Skeletal muscle satellite cell (primary cell): ENCODE measurements at regions not wholly inside any gene's neighbourhood (a gene's known extent, or its start where the extent isn't known, plus 50 kb on each side); places are given as distances from the start of the nearest gene placed in this dataset.

Experiments
- H3K27me3 ChIP-seq: 2 replicates; pipeline ENCODE4 v1.7.0; 2013; ENCODE audit warnings: low read length; ENCODE audit not compliant: control insufficient read depth, insufficient read depth
- H3K36me3 ChIP-seq: 2 replicates; pipeline ENCODE4 v1.7.0; 2013; ENCODE audit warnings: mild to moderate bottlenecking, control low read depth, low read length; ENCODE audit not compliant: insufficient read depth
- H3K4me1 ChIP-seq: 2 replicates; pipeline ENCODE4 v1.7.0; 2013; ENCODE audit warnings: low read length; ENCODE audit not compliant: control insufficient read depth, insufficient read depth
- H3K4me2 ChIP-seq: 2 replicates; pipeline ENCODE4 v1.7.0; 2013; ENCODE audit warnings: mild to moderate bottlenecking, low read length
- H3K4me3 ChIP-seq: 2 replicates; pipeline ENCODE4 v1.7.0; 2013; ENCODE audit warnings: low read length
- H3K9ac ChIP-seq: 2 replicates; pipeline ENCODE4 v1.7.0; 2013; ENCODE audit warnings: mild to moderate bottlenecking, low read depth, low read length, moderate library complexity
- H3K9me3 ChIP-seq: replicated peaks from 2 replicates; pipeline ENCODE4 v1.7.0; 2013; ENCODE audit warnings: mild to moderate bottlenecking, control low read depth, low read length

DNA sequence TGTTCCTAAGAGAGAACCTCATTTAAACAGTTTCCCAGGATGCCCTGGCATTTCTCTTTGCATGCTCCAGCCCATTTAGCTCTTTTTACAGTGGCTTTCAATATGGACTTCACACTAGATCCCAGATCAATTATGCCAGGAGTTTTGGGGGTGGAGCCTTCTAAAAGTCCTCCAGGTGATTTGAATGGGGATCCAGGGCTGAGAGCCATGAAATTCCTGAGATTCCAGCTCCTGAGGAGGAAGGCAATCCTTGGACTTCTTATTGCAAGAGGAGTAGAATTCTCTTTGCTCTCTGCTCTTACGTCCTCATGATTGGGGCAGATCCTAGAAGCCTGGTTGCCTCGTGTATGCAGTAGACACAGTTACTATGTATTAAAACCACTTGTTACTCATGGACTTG, 184.2 kb downstream of the DHX35 start:
- Histone ChIP-seq H3K4me1 (no peaks in the 10 kb centered on the region), H3K9me3 (no peaks in the 10 kb centered on the region), H3K27me3 (no peaks in the 10 kb centered on the region), H3K4me2 (no peak overlapping the region), H3K36me3 (no peaks in the 10 kb centered on the region), H3K9ac (no peak overlapping the region), H3K4me3 (no peak overlapping the region)

DNA sequence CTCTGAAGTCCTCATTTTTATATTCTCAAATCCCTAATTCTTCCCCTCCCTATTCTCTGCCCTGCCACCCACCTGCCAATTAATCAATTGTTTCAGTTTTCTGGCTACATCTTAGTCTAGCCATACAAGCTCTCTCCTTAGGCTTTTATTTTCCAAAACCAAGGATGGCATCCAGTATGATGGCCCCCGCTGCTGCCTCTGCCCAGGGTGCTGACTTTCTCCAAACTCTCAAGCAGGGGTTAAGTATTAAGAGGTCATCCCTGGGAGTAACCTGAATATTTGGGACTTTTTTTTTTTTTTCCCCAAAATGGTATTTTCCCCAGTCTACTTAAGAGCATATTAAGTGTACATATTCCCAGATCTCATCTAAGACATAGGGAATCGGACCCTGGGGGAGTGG, 183.8 kb downstream of the DHX35 start:
- Histone ChIP-seq H3K4me3 (no peak overlapping the region), H3K27me3 (no peaks in the 10 kb centered on the region), H3K36me3 (no peaks in the 10 kb centered on the region), H3K9ac (no peak overlapping the region), H3K9me3 (no peaks in the 10 kb centered on the region), H3K4me1 (no peaks in the 10 kb centered on the region), H3K4me2 (no peak overlapping the region)

DNA sequence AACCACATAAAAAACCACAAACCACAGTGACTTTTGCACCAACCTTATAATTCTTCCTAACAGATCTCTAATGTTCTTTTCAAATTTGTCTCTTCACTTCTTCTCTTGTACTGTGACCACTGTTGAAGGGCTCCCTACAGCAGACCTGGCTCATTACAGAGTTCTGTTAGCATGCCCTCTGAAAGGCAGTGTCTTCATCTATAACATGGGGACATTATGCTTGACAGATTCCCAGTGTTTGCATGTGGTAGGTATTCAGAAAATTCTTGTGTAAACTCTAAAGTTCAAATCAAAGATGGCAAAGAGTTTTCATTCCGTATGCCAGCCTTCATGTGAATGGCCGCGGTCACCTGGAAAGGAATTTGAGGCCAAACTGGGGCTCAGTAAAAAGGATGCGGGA, 182.6 kb downstream of the DHX35 start:
- Histone ChIP-seq H3K36me3 (no peaks in the 10 kb centered on the region), H3K4me2 (no peak overlapping the region), H3K4me3 (no peak overlapping the region), H3K4me1 (no peaks in the 10 kb centered on the region), H3K9ac (no peak overlapping the region), H3K9me3 (no peaks in the 10 kb centered on the region), H3K27me3 (no peaks in the 10 kb centered on the region)

DNA sequence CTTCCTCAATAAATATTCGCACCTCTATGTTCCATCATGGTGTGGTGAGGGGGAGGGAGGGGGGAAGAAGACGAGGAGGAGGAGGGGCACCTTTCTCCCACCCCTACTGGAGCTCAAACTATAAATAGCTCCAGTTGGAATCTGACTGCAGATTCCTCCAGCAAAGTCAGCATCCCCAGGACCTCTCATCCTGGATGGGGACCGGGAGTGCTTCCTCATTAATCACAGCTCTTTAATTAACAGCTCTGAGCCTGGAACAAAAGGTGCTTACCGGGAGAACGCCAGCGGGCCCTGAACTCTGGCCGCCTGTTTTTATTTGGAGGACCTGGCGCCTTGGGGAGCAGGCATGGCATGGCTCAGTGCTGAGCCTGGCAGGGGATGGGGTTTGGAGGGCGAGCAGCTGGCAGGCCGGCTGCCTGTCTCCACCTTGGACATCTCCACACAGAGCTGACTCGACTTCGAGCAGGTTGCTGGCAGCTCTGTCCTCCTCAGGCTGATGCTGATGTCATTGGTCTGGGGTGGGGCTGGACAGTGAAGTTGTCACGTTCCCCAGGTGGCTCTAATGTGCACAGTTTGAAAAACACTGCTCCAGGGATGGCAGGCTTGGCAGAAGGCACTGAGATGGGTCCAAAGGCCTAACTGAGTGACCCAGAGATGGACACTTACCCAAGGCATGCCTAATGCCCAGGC, 180.4 kb downstream of the DHX35 start:
- no peaks in the 10 kb centered on the region for H3K27me3 ChIP-seq
- H3K9ac ChIP-seq: no peak overlapping the region
- no peak overlapping the region for H3K4me3 ChIP-seq
- no peaks in the 10 kb centered on the region for H3K4me1 ChIP-seq
- no peak overlapping the region for H3K4me2 ChIP-seq
- no peaks in the 10 kb centered on the region for H3K36me3 ChIP-seq
- no peaks in the 10 kb centered on the region for H3K9me3 ChIP-seq

DNA sequence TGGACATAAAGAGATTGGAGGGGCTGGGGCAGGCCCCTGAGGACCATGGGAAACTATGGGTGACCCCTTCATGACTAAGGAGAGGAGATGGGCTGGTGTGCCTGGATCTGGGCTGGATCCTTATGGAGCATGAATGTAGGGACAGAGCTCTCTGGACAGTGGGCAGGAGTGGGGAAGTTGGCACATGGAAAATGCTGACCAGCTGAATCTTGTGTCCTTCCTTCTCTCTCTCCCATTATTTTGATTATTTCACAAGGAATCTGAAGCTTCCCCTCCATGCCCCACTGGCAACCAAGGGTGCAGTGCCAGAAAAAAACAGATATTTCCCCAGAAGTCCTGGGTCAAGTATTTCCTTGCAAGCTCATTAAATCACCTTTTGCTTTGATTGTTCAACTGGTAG, 175.2 kb downstream of the DHX35 start:
- Histone ChIP-seq H3K27me3 (no peaks in the 10 kb centered on the region), H3K4me2 (no peak overlapping the region), H3K9me3 (no peaks in the 10 kb centered on the region), H3K9ac (no peak overlapping the region), H3K4me1 (no peaks in the 10 kb centered on the region), H3K36me3 (no peaks in the 10 kb centered on the region), H3K4me3 (no peak overlapping the region)

DNA sequence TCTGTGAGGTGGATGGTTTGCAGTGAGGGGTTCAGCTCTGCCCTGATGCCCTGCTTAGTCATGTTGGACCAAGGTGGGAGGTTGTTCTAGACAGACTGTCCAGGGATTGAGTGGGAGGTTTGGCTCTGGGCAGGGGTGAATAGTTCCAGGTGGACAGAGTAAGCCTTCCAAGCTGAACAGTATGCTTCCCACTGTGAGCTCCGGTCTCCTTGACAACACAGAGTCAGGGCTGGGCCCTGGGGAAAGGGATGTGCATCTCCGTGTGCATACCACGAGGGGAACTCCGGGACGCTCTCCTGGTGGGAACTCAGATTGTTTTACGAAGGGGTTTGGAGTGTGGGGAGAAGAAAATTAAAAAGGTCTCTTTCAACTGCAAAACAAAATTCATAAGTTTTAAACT, 174.7 kb downstream of the DHX35 start:
- H3K36me3 ChIP-seq: no peaks in the 10 kb centered on the region
- no peaks in the 10 kb centered on the region for H3K27me3 ChIP-seq
- no peak overlapping the region for H3K4me2 ChIP-seq
- no peak overlapping the region for H3K9ac ChIP-seq
- no peaks in the 10 kb centered on the region for H3K9me3 ChIP-seq
- H3K4me1 ChIP-seq: no peaks in the 10 kb centered on the region
- H3K4me3 ChIP-seq: no peak overlapping the region

DNA sequence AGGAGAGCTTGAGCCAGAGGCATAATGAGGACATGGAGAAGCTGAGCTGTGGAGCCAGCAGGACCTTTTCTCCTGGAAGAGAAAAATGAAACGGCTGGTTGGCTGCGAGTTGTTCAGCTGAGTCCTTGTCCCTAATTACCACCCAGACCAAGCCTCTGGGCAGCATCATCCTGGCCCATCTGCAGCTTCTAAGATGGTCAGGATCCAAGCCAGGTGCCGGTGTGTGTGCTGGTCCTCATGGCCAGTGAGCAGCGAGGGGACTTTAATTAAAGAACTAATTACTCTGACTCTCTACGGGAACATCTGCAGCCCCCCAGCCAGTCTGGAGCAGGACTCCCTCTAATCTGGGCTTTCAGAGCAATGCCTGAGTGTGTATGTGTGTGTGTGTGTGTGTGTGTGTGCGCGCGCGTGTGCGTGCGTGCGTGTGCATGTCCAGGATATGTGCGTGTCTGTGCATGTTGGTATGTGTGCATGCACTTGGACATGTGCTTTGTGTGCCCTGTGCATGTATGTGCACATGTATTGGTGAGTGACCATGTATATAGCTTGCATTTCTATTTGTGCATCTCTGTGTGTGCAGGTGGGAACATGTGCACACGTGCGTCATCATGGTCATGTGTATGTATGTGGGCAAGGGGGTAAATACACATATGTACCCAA, 173.9 kb downstream of the DHX35 start:
- Histone ChIP-seq H3K4me3 (no peak overlapping the region), H3K4me1 (no peaks in the 10 kb centered on the region), H3K9me3 (no peaks in the 10 kb centered on the region), H3K27me3 (no peaks in the 10 kb centered on the region), H3K4me2 (no peak overlapping the region), H3K9ac (no peak overlapping the region), H3K36me3 (no peaks in the 10 kb centered on the region)

DNA sequence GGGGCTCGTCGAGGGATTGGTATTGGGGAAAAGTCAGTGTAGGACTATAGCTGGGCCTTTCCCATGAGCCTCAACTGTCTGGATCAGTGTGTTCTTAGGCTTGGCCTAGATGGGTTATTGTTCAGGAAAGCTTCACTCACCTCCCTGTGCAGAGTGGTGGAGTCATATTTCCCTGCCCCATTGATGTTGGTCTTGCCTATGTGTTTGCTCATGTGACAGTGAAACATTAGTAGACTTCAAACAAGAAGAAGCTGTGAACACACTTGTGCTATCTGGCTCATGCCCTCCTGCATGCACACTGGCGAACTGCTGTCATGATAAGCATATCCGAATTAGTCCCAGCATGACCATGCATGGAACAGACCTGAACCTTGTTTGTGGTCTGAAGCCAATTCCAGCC, 171.1 kb downstream of the DHX35 start:
- no peaks in the 10 kb centered on the region for H3K4me1 ChIP-seq
- no peaks in the 10 kb centered on the region for H3K9me3 ChIP-seq
- H3K36me3 ChIP-seq: no peaks in the 10 kb centered on the region
- no peak overlapping the region for H3K9ac ChIP-seq
- H3K27me3 ChIP-seq: no peaks in the 10 kb centered on the region
- H3K4me3 ChIP-seq: no peak overlapping the region
- no peak overlapping the region for H3K4me2 ChIP-seq

DNA sequence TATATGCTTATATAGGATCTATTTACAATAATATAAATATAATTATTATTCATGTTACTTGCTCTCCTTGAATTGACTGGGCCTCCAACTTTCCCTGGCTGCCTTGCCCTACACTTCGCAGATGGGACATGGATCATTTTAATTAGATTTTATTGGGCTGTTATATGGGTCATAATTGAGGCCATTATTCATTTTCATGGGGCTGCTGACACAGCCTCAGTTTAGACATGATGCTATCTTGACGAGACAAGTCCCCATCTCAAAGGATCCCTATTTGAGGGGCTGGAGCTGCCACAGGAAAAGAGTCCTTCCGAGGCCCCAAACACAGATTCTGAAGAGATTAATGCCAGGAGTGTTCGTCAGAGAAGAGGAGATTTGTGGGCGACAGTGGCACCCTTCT, 170.4 kb downstream of the DHX35 start:
- no peaks in the 10 kb centered on the region for H3K27me3 ChIP-seq
- no peaks in the 10 kb centered on the region for H3K4me1 ChIP-seq
- no peaks in the 10 kb centered on the region for H3K36me3 ChIP-seq
- H3K4me3 ChIP-seq: no peak overlapping the region
- no peaks in the 10 kb centered on the region for H3K9me3 ChIP-seq
- H3K4me2 ChIP-seq: no peak overlapping the region
- no peak overlapping the region for H3K9ac ChIP-seq

DNA sequence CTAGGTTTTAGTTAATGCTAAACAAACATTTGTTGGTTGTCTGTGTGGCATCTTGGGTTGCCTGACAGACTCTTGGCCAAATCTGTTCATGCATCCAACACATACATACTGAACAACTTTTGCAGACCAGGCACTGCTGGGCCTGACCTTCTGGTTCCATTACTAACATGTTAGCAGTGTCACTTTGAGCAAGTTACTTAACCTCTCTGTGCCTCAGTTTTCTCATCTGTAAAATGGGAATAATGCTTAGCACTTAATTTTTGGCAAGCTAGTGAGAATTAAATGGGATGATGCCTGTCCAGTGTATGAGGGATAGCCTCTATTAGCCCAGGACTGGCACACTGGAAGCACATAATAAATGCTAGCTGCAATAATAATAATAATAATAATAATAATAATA, 169.9 kb downstream of the DHX35 start:
- Histone ChIP-seq H3K9ac (no peak overlapping the region), H3K27me3 (no peaks in the 10 kb centered on the region), H3K4me3 (no peak overlapping the region), H3K4me1 (no peaks in the 10 kb centered on the region), H3K36me3 (no peaks in the 10 kb centered on the region), H3K9me3 (no peaks in the 10 kb centered on the region), H3K4me2 (no peak overlapping the region)

DNA sequence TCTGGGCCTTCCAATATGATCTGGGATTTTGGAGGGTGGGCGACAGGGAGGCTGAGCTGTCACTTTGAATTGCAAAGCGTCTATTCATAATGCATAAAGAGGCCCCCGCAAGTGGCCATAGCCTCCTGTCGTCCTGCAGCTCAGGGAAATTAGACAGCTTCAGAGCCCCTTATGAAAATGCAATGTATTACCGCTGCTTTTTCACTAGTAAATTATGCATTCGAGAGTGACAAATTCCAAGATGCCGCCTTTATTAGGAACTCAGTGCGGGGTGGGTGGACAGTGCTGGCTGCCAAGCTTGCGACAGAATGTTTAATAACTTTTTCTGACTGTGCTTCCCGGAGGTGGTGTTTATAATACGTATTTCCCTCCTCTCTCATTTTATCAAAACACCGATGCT, 168.5 kb downstream of the DHX35 start:
- Histone ChIP-seq H3K4me3 (no peak overlapping the region), H3K4me1 (no peaks in the 10 kb centered on the region), H3K27me3 (no peaks in the 10 kb centered on the region), H3K9ac (no peak overlapping the region), H3K4me2 (no peak overlapping the region), H3K9me3 (no peaks in the 10 kb centered on the region), H3K36me3 (no peaks in the 10 kb centered on the region)

DNA sequence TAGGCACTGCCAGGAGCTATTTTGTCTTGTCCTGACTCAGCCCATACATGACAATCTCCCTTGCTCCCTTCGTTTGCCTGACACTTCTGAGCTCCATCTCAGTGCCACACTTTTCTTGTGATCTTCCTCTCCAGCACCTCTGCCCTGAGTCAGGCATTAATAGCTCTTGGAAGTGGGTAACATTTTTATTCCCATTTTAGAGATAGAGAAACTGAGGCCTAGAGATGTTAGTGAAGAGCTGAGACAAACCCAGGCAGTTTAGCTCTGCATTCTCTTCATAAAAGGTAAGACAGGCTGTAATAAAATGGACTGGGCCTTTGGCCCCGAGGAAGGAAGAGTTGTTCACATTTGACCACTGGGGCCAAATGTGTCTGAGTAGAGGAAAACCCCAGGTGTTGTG, 167.4 kb downstream of the DHX35 start:
- Histone ChIP-seq H3K4me1 (no peaks in the 10 kb centered on the region), H3K9me3 (no peaks in the 10 kb centered on the region), H3K36me3 (no peaks in the 10 kb centered on the region), H3K4me3 (no peak overlapping the region), H3K4me2 (no peak overlapping the region), H3K27me3 (no peaks in the 10 kb centered on the region), H3K9ac (no peak overlapping the region)
